Endothelial cell (in vitro differentiated cells): ENCODE measurements at regions not wholly inside any gene's neighbourhood (a gene's known extent, or its start where the extent isn't known, plus 50 kb on each side); places are given as distances from the start of the nearest gene placed in this dataset.
"Not testable (repeated sequence)": the region's sequence is repeated elsewhere in the genome, so short reads cannot be mapped to it uniquely, and the experiment has no call there.

ENCODE experiments used
- DNase-seq: peaks from one replicate; pipeline ENCODE4 v3.0.0; 2021; ENCODE audit warnings: low spot score
- H3K27ac Mint-ChIP-seq: one replicate; pipeline ENCODE4 v1.8.0; 2021; ENCODE audit warnings: mixed read lengths, inconsistent platforms; ENCODE audit not compliant: unreplicated experiment
- H3K27me3 Mint-ChIP-seq: one replicate; pipeline ENCODE4 v1.8.0; 2021; ENCODE audit warnings: mild to moderate bottlenecking, moderate library complexity, mixed read lengths, inconsistent platforms; ENCODE audit not compliant: unreplicated experiment
- H3K36me3 Mint-ChIP-seq: one replicate; pipeline ENCODE4 v1.8.0; 2021; ENCODE audit warnings: mild to moderate bottlenecking, low read depth, mixed read lengths, inconsistent platforms; ENCODE audit not compliant: unreplicated experiment
- H3K4me1 Mint-ChIP-seq: one replicate; pipeline ENCODE4 v1.8.0; 2021; ENCODE audit warnings: mild to moderate bottlenecking, mixed read lengths, inconsistent platforms; ENCODE audit not compliant: unreplicated experiment
- H3K4me3 Mint-ChIP-seq: one replicate; pipeline ENCODE4 v1.8.0; 2021; ENCODE audit warnings: mild to moderate bottlenecking, mixed read lengths, inconsistent platforms; ENCODE audit not compliant: unreplicated experiment
- H3K9me3 Mint-ChIP-seq: one replicate; pipeline ENCODE4 v1.8.0; 2021; ENCODE audit warnings: mixed read lengths, inconsistent platforms; ENCODE audit not compliant: unreplicated experiment
- CTCF ChIP-seq: fragments of 200-600 bp; sonication (generic); IDR thresholded peaks from one replicate; pipeline ENCODE4 v1.5.0; 2021; ENCODE audit warnings: antibody characterized with exemption; ENCODE audit not compliant: unreplicated experiment

- DNase-seq, result no peak
- H3K36me3 Mint-ChIP-seq, result no peaks in the 10 kb centered on the region
- H3K4me3 Mint-ChIP-seq, result no peak overlapping the region
- peaks cover 7% of the 10 kb centered on the region for H3K4me1 Mint-ChIP-seq
- TF ChIP-seq CTCF, result no peak
- H3K27ac Mint-ChIP-seq, result no peak overlapping the region
- H3K9me3 Mint-ChIP-seq, result no peaks in the 10 kb centered on the region
- H3K27me3 Mint-ChIP-seq, result no peaks in the 10 kb centered on the region
These were observed 615.1 kb downstream of the CENPC start for GRCh38 chr4:66930206-66930605.

- DNase-seq, result no peak
- Mint-ChIP-seq H3K4me3 (no peak overlapping the region), H3K27ac (no peak overlapping the region), H3K27me3 (no peaks in the 10 kb centered on the region), H3K36me3 (no peaks in the 10 kb centered on the region), H3K4me1 (peaks cover 7% of the 10 kb centered on the region), H3K9me3 (no peaks in the 10 kb centered on the region)
- TF ChIP-seq CTCF, result no peak
These were observed 615.6 kb downstream of the CENPC start for GRCh38 chr4:66929748-66930147.

- H3K27ac Mint-ChIP-seq, result not testable (repeated sequence)
These were observed 616.4 kb downstream of the CENPC start for GRCh38 chr4:66928881-66929280.

GRCh38 chr4:66927937-66928336 lies 617.4 kb downstream of the CENPC start:
- no peak overlapping the region for H3K4me3 Mint-ChIP-seq
- no peaks in the 10 kb centered on the region for H3K36me3 Mint-ChIP-seq
- no peaks in the 10 kb centered on the region for H3K27me3 Mint-ChIP-seq
- TF ChIP-seq CTCF, result no peak
- no peak overlapping the region for H3K27ac Mint-ChIP-seq
- no peaks in the 10 kb centered on the region for H3K9me3 Mint-ChIP-seq
- no peak for DNase-seq
- peaks cover 7% of the 10 kb centered on the region for H3K4me1 Mint-ChIP-seq

More at GRCh38 chr4:66928881-66929280, 616.4 kb downstream of the CENPC start:
- not testable (repeated sequence) for H3K27me3 Mint-ChIP-seq, H3K4me3 Mint-ChIP-seq, H3K9me3 Mint-ChIP-seq, H3K36me3 Mint-ChIP-seq, H3K4me1 Mint-ChIP-seq, DNase-seq

- Mint-ChIP-seq H3K27me3 (no peaks in the 10 kb centered on the region), H3K36me3 (no peaks in the 10 kb centered on the region), H3K27ac (no peak overlapping the region), H3K9me3 (no peaks in the 10 kb centered on the region), H3K4me1 (peaks cover 10% of the 10 kb centered on the region), H3K4me3 (no peak overlapping the region)
- TF ChIP-seq CTCF, result no peak
- no peak for DNase-seq
These were observed 618.6 kb downstream of the CENPC start for GRCh38 chr4:66926687-66927086.
